Rectal smooth muscle tissue (tissue), 1 donor: ENCODE measurements at regions not wholly inside any gene's neighbourhood (a gene's known extent, or its start where the extent isn't known, plus 50 kb on each side); places are given as distances from the start of the nearest gene placed in this dataset.

Source experiments
- H3K27ac ChIP-seq: one replicate; pipeline ENCODE4 v1.7.0; 2013; ENCODE audit warnings: low read depth, low read length, inconsistent platforms
- H3K27me3 ChIP-seq: one replicate; pipeline ENCODE4 v1.7.0; 2013; ENCODE audit warnings: low read length; ENCODE audit not compliant: control insufficient read depth, insufficient read depth
- H3K36me3 ChIP-seq: one replicate; pipeline ENCODE4 v1.7.0; 2013; ENCODE audit warnings: low read length; ENCODE audit not compliant: control insufficient read depth, insufficient read depth
- H3K4me1 ChIP-seq: one replicate; pipeline ENCODE4 v1.7.0; 2013; ENCODE audit warnings: low read length; ENCODE audit not compliant: control insufficient read depth, insufficient read depth
- H3K4me3 ChIP-seq: one replicate; pipeline ENCODE4 v1.7.0; 2013; ENCODE audit warnings: low read length
- H3K9ac ChIP-seq: one replicate; pipeline ENCODE4 v1.7.0; 2013; ENCODE audit warnings: low read length

GRCh38 chr17:55652114-55652823 lies 70.4 kb downstream of the TMEM100 start:
- H3K27ac ChIP-seq, result no peak overlapping the region
- no peaks in the 10 kb centered on the region for H3K27me3 ChIP-seq
- no peak overlapping the region for H3K9ac ChIP-seq
- no peak overlapping the region for H3K4me3 ChIP-seq
- H3K36me3 ChIP-seq, result no peaks in the 10 kb centered on the region
- no peaks in the 10 kb centered on the region for H3K4me1 ChIP-seq

- Histone ChIP-seq H3K27ac (no peak overlapping the region), H3K4me1 (no peaks in the 10 kb centered on the region), H3K27me3 (no peaks in the 10 kb centered on the region), H3K36me3 (no peaks in the 10 kb centered on the region), H3K9ac (no peak overlapping the region), H3K4me3 (no peak overlapping the region)
These were observed 72.6 kb downstream of the TMEM100 start for GRCh38 chr17:55649957-55650597.

- Histone ChIP-seq H3K27me3 (no peaks in the 10 kb centered on the region), H3K27ac (no peak overlapping the region), H3K36me3 (no peaks in the 10 kb centered on the region), H3K4me1 (no peaks in the 10 kb centered on the region), H3K9ac (no peak overlapping the region), H3K4me3 (no peak overlapping the region)
These were observed 74.6 kb downstream of the TMEM100 start for GRCh38 chr17:55648086-55648485.

GRCh38 chr17:55645361-55645760 lies 77.3 kb downstream of the TMEM100 start:
- H3K27ac ChIP-seq, result no peak overlapping the region
- no peak overlapping the region for H3K9ac ChIP-seq
- H3K4me1 ChIP-seq, result no peaks in the 10 kb centered on the region
- H3K27me3 ChIP-seq, result no peaks in the 10 kb centered on the region
- H3K36me3 ChIP-seq, result no peaks in the 10 kb centered on the region
- H3K4me3 ChIP-seq, result no peak overlapping the region

GRCh38 chr17:55644346-55644745 lies 78.3 kb downstream of the TMEM100 start:
- H3K27me3 ChIP-seq, result no peaks in the 10 kb centered on the region
- H3K27ac ChIP-seq, result no peak overlapping the region
- H3K36me3 ChIP-seq, result no peaks in the 10 kb centered on the region
- H3K4me1 ChIP-seq, result no peaks in the 10 kb centered on the region
- H3K4me3 ChIP-seq, result no peak overlapping the region
- no peak overlapping the region for H3K9ac ChIP-seq

GRCh38 chr17:55642741-55643140 lies 79.9 kb downstream of the TMEM100 start:
- H3K27ac ChIP-seq, result no peak overlapping the region
- H3K9ac ChIP-seq, result no peak overlapping the region
- no peaks in the 10 kb centered on the region for H3K36me3 ChIP-seq
- no peaks in the 10 kb centered on the region for H3K27me3 ChIP-seq
- H3K4me1 ChIP-seq, result no peaks in the 10 kb centered on the region
- no peak overlapping the region for H3K4me3 ChIP-seq

- Histone ChIP-seq H3K4me3 (no peak overlapping the region), H3K27me3 (no peaks in the 10 kb centered on the region), H3K27ac (no peak overlapping the region)
These were observed 81.0 kb downstream of the TMEM100 start for GRCh38 chr17:55641676-55642081.

GRCh38 chr17:55639096-55639495 lies 83.6 kb downstream of the TMEM100 start:
- Histone ChIP-seq H3K27ac (no peak overlapping the region), H3K27me3 (no peaks in the 10 kb centered on the region)

More at GRCh38 chr17:55641676-55642081, 81.0 kb downstream of the TMEM100 start:
- Histone ChIP-seq H3K36me3 (no peaks in the 10 kb centered on the region), H3K9ac (no peak overlapping the region), H3K4me1 (no peaks in the 10 kb centered on the region)

GRCh38 chr17:55635253-55635914 lies 87.3 kb downstream of the TMEM100 start:
- Histone ChIP-seq H3K27me3 (no peaks in the 10 kb centered on the region), H3K9ac (no peak overlapping the region), H3K4me3 (peak overlapping the region; percentile 37), H3K27ac (peak overlapping the region; percentile 45), H3K36me3 (no peaks in the 10 kb centered on the region), H3K4me1 (peaks cover 4% of the 10 kb centered on the region)

More at GRCh38 chr17:55639096-55639495, 83.6 kb downstream of the TMEM100 start:
- Histone ChIP-seq H3K9ac (no peak overlapping the region), H3K36me3 (no peaks in the 10 kb centered on the region), H3K4me3 (no peak overlapping the region), H3K4me1 (peaks cover 4% of the 10 kb centered on the region)

- no peaks in the 10 kb centered on the region for H3K27me3 ChIP-seq
- H3K4me3 ChIP-seq, result no peak overlapping the region
- no peak overlapping the region for H3K9ac ChIP-seq
- H3K27ac ChIP-seq, result peak overlapping the region; percentile 45
- no peaks in the 10 kb centered on the region for H3K36me3 ChIP-seq
- peaks cover 4% of the 10 kb centered on the region for H3K4me1 ChIP-seq
These were observed 88.0 kb downstream of the TMEM100 start for GRCh38 chr17:55634702-55635101.

- Histone ChIP-seq H3K27ac (no peak overlapping the region), H3K27me3 (no peaks in the 10 kb centered on the region), H3K36me3 (no peaks in the 10 kb centered on the region), H3K4me3 (no peak overlapping the region), H3K4me1 (peaks cover 4% of the 10 kb centered on the region), H3K9ac (no peak overlapping the region)
These were observed 89.8 kb downstream of the TMEM100 start for GRCh38 chr17:55632893-55633292.

- H3K4me1 ChIP-seq, result peaks cover 4% of the 10 kb centered on the region
- no peaks in the 10 kb centered on the region for H3K36me3 ChIP-seq
- H3K27me3 ChIP-seq, result no peaks in the 10 kb centered on the region
- no peak overlapping the region for H3K9ac ChIP-seq
- H3K27ac ChIP-seq, result no peak overlapping the region
- H3K4me3 ChIP-seq, result no peak overlapping the region
These were observed 90.4 kb downstream of the TMEM100 start for GRCh38 chr17:55632236-55632635.
